CD4-positive, alpha-beta T cell (primary cell): ENCODE measurements at regions not wholly inside any gene's neighbourhood (a gene's known extent, or its start where the extent isn't known, plus 50 kb on each side); places are given as distances from the start of the nearest gene placed in this dataset.
"Not testable (repeated sequence)": the region's sequence is repeated elsewhere in the genome, so short reads cannot be mapped to it uniquely, and the experiment has no call there.

Experiments
- ATAC-seq: fragments of 200-7000 bp; cut with Tn5 transposase; one replicate; pipeline ENCODE4 v1.10.0; 2022; ENCODE audit warnings: mild to moderate bottlenecking; ENCODE audit not compliant: poor library complexity
- CTCF ChIA-PET: fragments of 350-600 bp; sonication (Branson Sonifier 250); formaldehyde crosslinking; loops from one replicate; lab custom pipeline; 2021; ENCODE audit warnings: antibody characterized with exemption, inconsistent platforms; lab: Charles Lee
- POLR2A ChIA-PET: fragments of 350-600 bp; sonication (Branson Sonifier 250); formaldehyde crosslinking; loops from one replicate; lab custom pipeline; 2021; ENCODE audit warnings: antibody characterized with exemption, inconsistent platforms; lab: Charles Lee
- DNase-seq, 14 experiments: peaks; one replicate each; pipeline ENCODE4 v3.0.0-alpha.2; 2013 to 2020; ENCODE audit warnings: mixed read lengths in 2 of 14
- H3K27ac ChIP-seq, 2 donors: one replicate each; pipeline versions ENCODE4 v1.5.1 to v1.7.0; 2013; ENCODE audit warnings: low read length in 2 of 2, low read depth in 1 of 2, mild to moderate bottlenecking in 1 of 2
- H3K27me3 ChIP-seq, 2 experiments: 1 replicate in 1 of 2; 2 replicates in 1 of 2; pipeline versions ENCODE4 v1.6.1 to v1.7.0; 2013; ENCODE audit warnings: low read length in 2 of 2, control low read depth in 1 of 2, mild to moderate bottlenecking in 1 of 2, moderate library complexity in 1 of 2; ENCODE audit not compliant: insufficient read depth in 2 of 2, control insufficient read depth in 1 of 2
- H3K36me3 ChIP-seq: one replicate; pipeline ENCODE4 v1.6.1; 2013; ENCODE audit warnings: low read length, control low read depth; ENCODE audit not compliant: insufficient read depth
- H3K4me1 ChIP-seq: one replicate; pipeline ENCODE4 v1.6.1; 2013; ENCODE audit warnings: low read length, control low read depth; ENCODE audit not compliant: insufficient read depth
- H3K4me3 ChIP-seq: one replicate; pipeline ENCODE4 v1.5.1; 2013; ENCODE audit warnings: mild to moderate bottlenecking, low read length, moderate library complexity
- H3K9me3 ChIP-seq, 2 experiments: 1 replicate in 1 of 2; 2 replicates in 1 of 2; pipeline versions ENCODE4 v1.6.1 to v1.7.0; 2013; ENCODE audit warnings: low read length in 2 of 2, mild to moderate bottlenecking in 2 of 2, control low read depth in 1 of 2, moderate library complexity in 1 of 2; ENCODE audit not compliant: control insufficient read depth in 1 of 2, insufficient read depth in 1 of 2
- H3K27ac Mint-ChIP-seq: one replicate; pipeline ENCODE4 v1.8.0; 2020; ENCODE audit warnings: mixed read lengths
- H3K27me3 Mint-ChIP-seq: one replicate; pipeline ENCODE4 v1.8.0; 2021; ENCODE audit warnings: mixed read lengths
- H3K36me3 Mint-ChIP-seq: one replicate; pipeline ENCODE4 v1.8.0; 2021; ENCODE audit warnings: low read depth, mixed read lengths
- H3K4me1 Mint-ChIP-seq: one replicate; pipeline ENCODE4 v1.8.0; 2021; ENCODE audit warnings: low read depth, mixed read lengths
- H3K4me3 Mint-ChIP-seq: one replicate; pipeline ENCODE4 v1.8.0; 2020; ENCODE audit warnings: mild to moderate bottlenecking, mixed read lengths
- H3K9me3 Mint-ChIP-seq: one replicate; pipeline ENCODE4 v1.8.0; 2020; ENCODE audit warnings: mixed read lengths
- intact Hi-C, 2 experiments: fragments of 100-400 bp; cut with DNase I in 1 of 2; cut with micrococcal nuclease in 1 of 2; formaldehyde crosslinking; loops; one replicate each; pipeline versions ENCODE4 v1.15.1 to v1.9.0; 2023 to 2025; cut with DNase I, micrococcal nuclease
- TF ChIP-seq, protein P1 (sequence below): fragments of 200-600 bp; IDR thresholded peaks from one replicate; pipeline ENCODE4 v1.8.0; 2022; ENCODE audit warnings: antibody characterized with exemption, mild to moderate bottlenecking

DNA sequence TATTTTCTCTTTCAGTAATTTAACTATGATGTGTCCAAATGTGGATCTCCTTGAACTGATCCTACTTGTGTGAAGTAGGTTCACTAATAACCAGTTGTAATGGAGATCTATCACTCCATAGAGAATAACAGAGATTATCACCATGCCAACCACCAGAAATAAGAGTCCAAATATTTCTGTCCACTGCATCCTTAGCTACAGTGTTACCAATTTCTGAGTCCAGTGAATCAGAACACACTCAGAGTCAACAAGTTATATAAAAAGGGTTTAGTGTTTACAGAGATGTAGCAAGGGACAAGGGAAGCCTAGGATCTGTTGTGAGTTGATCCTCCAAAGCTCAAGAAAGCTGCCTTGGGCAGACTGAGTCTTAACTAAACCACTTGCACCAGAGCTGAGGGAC is 882.8 kb downstream of the TBC1D32 start:
- Histone ChIP-seq H3K9me3 (no peaks in the 10 kb centered on the region), H3K36me3 (no peaks in the 10 kb centered on the region), H3K27ac (no peak overlapping the region), H3K4me1 (no peaks in the 10 kb centered on the region), H3K27me3 (no peaks in the 10 kb centered on the region), H3K4me3 (no peak overlapping the region)
- no peaks in the 10 kb centered on the region for H3K4me1 Mint-ChIP-seq
- no peaks in the 10 kb centered on the region for H3K36me3 Mint-ChIP-seq
- no peak for DNase-seq
- peaks cover 9% of the 10 kb centered on the region for H3K9me3 Mint-ChIP-seq
- intact Hi-C loops: no loop called here
- no peaks in the 10 kb centered on the region for H3K27me3 Mint-ChIP-seq
- no peak overlapping the region for H3K27ac Mint-ChIP-seq
- POLR2A ChIA-PET: no interaction called here
- no peak overlapping the region for H3K4me3 Mint-ChIP-seq
- TF ChIP-seq, protein P1, sequence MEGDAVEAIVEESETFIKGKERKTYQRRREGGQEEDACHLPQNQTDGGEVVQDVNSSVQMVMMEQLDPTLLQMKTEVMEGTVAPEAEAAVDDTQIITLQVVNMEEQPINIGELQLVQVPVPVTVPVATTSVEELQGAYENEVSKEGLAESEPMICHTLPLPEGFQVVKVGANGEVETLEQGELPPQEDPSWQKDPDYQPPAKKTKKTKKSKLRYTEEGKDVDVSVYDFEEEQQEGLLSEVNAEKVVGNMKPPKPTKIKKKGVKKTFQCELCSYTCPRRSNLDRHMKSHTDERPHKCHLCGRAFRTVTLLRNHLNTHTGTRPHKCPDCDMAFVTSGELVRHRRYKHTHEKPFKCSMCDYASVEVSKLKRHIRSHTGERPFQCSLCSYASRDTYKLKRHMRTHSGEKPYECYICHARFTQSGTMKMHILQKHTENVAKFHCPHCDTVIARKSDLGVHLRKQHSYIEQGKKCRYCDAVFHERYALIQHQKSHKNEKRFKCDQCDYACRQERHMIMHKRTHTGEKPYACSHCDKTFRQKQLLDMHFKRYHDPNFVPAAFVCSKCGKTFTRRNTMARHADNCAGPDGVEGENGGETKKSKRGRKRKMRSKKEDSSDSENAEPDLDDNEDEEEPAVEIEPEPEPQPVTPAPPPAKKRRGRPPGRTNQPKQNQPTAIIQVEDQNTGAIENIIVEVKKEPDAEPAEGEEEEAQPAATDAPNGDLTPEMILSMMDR: no peak
- CTCF ChIA-PET: no interaction called here
- no peak for ATAC-seq

DNA sequence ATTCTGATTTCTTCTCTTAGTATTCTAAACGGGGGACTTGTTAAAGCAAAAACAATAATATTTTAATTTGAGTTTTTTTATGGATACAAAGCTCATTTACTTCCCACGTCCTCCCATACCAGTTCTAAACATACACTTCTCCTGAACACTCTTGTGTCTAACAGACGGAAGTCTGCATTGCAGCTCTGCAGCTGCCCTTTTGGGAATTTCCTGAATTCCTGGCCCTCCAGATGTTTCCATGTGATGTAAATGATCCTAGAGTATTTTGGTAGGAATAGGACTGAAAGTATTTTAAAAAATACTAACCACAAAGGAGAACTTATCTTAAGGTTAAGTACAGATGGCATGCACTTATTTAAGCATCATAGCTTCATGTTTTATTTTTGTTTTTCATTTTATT is 886.7 kb downstream of the TBC1D32 start:
- ChIA-PET POLR2A (no interaction called here), CTCF (no interaction called here)
- TF ChIP-seq, protein P1: no peak
- no peaks in the 10 kb centered on the region for H3K9me3 ChIP-seq
- H3K27ac ChIP-seq: no peak overlapping the region
- no peaks in the 10 kb centered on the region for H3K36me3 ChIP-seq
- Mint-ChIP-seq H3K4me3 (no peak overlapping the region), H3K27me3 (no peaks in the 10 kb centered on the region), H3K4me1 (no peaks in the 10 kb centered on the region), H3K36me3 (no peaks in the 10 kb centered on the region), H3K9me3 (peaks cover 5% of the 10 kb centered on the region), H3K27ac (no peak overlapping the region)
- intact Hi-C loops: no loop called here
- no peaks in the 10 kb centered on the region for H3K4me1 ChIP-seq
- DNase-seq (no peak), ATAC-seq (no peak)
- no peaks in the 10 kb centered on the region for H3K27me3 ChIP-seq
- no peak overlapping the region for H3K4me3 ChIP-seq

DNA sequence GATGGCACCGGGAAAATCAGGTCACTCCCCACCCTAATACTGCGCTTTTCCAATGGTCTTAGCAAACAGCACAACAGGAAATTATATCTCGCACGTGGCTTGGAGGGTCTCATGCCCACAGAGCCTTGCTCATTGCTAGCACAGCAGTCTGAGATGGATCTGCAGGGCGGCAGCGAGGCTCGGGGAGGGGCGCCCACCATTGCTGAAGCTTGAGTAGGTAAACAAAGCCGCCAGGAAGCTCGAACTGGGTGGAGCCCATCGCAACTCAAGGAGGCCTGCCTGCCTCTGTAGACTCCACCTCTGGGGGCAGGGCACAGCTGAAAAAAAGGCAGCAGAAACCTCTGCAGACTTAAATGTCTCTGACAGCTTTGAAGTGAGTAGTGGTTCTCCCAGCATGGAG is 901.4 kb downstream of the TBC1D32 start:
- not testable (repeated sequence) for H3K4me1 Mint-ChIP-seq, H3K27ac Mint-ChIP-seq, H3K36me3 Mint-ChIP-seq

DNA sequence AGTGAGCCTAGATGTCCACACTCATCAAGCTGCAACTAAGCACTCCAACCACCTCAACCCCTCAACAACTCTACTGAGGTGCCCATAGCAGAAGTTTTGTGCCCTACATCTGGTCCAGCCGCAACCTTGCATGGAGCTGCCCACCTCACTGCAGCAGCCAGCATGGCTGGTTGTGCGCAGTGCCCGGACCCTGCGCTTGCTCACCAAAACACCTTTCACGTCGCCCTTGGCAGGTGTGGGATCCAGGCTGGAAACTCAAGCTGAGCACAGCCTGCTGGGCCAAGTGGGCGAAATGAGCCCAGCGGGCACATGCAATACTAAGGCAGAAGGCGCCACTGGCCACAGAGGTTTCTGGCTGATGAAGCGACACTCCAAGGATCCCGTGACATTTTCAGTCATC is 902.4 kb downstream of the TBC1D32 start:
- Mint-ChIP-seq H3K4me1 (no peaks in the 10 kb centered on the region), H3K36me3 (no peaks in the 10 kb centered on the region), H3K4me3 (no peak overlapping the region), H3K9me3 (peaks cover 2% of the 10 kb centered on the region), H3K27ac (no peak overlapping the region), H3K27me3 (no peaks in the 10 kb centered on the region)
- Histone ChIP-seq H3K27me3 (no peaks in the 10 kb centered on the region), H3K27ac (no peak overlapping the region), H3K4me3 (no peak overlapping the region), H3K9me3 (peaks cover 0 to 12% of the 10 kb centered on the region in 2 experiments), H3K4me1 (no peaks in the 10 kb centered on the region), H3K36me3 (no peaks in the 10 kb centered on the region)
- POLR2A ChIA-PET: no interaction called here
- DNase-seq (peak in 1 of 14 experiments; percentile 4), ATAC-seq (no peak)
- intact Hi-C loops: no loop called here
- CTCF ChIA-PET: no interaction called here
- TF ChIP-seq, protein P1: no peak

More for the DNA sequence above, 901.4 kb downstream of the TBC1D32 start:
- H3K4me3 ChIP-seq, H3K27me3 ChIP-seq, intact Hi-C loops, DNase-seq, CTCF ChIA-PET, H3K4me3 Mint-ChIP-seq, H3K27me3 Mint-ChIP-seq, POLR2A ChIA-PET, ATAC-seq, H3K27ac ChIP-seq, H3K9me3 Mint-ChIP-seq, H3K36me3 ChIP-seq, H3K4me1 ChIP-seq: not testable (repeated sequence)
- H3K9me3 ChIP-seq: peaks cover 0 to 12% of the 10 kb centered on the region in 2 experiments
